ENCODE measurements at regions not wholly inside any gene's neighbourhood (a gene's known extent, or its start where the extent isn't known, plus 50 kb on each side); places are given as distances from the start of the nearest gene placed in this dataset.

DNA sequence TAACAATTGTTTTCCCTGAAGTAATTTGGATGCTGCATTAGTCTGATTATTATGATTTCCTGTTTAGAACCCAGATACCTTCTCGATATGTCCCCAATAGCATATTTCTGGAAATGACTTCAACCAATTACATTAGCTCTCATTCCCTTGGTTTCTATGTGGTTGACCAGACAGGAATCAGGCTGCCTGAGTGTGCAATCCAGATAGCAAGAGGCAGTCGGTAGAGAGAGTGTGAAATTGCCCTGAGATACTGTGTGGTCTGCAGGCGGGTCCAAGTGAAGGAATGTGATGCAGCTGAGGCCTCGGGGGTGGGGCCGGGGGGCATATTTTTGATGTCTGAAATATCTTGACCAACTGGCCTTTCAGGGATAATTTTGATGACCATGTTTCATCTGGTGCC lies 143.9 kb upstream of the ITGA6 start:
- no peak for TF ChIP-seq CTCF (IDR thresholded peaks at IDR 0.05; ENCODE audit: insufficient read depth, low read depth, low read length, missing control alignments)
- H3K4me3 ChIP-seq (ENCODE audit: low read length), result no peak overlapping the region
- DNase-seq (ENCODE audit: low read depth), result no peak

DNA sequence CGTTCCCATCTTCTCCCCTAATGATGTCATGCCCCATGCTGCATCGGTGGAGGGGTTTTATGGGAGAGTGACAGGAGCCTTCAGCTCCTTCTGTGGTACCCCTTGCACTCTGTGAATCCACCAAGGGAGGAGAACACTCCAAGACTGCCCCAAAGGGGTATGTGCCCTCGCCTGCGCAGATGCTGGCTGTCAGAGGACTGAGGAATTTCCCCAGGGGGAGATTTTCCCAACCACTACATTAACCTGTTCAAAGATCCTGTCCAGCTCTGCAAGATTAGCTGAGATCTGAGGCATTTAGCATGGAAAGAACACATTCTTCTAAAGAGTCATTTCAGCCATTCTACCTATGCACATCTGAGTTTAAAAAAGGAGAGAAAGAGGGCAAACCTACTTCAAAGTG lies 143.2 kb upstream of the ITGA6 start:
- TF ChIP-seq CTCF (IDR thresholded peaks at IDR 0.05; ENCODE audit: insufficient read depth, low read depth, low read length, missing control alignments), result no peak
- DNase-seq (ENCODE audit: low read depth), result no peak
- no peak overlapping the region for H3K4me3 ChIP-seq (ENCODE audit: low read length)

DNA sequence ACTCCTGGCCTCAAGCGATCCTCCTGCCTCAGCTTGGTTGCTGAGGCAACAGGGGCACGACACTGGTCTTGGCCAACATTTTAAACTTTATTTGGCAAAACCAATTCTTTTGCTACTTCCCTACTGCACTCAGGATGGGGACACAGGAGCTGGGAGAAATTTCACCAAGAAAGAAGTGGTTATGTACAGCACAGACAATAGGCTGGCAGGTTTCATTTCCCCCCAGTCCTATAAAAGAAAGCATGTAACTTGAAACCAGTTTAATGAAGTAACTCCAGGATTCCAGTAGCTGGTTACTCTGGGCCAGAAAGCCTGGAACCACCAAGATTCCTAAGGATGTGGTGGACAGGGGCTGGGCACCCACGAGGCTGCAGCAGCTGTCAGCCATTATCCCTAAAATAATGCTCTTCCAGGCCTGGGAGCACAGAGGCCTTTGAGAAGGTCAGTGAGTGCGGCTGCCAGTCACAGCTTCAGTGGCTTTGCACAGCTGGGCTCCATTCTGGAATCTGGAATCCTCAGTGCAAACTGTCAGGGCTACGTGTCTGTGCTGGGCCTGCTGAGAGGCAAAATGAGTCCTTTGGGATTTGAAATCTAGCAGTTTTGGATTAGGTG lies 142.3 kb upstream of the ITGA6 start:
- DNase-seq (ENCODE audit: low read depth), result no peak
- no peak overlapping the region for H3K4me3 ChIP-seq (ENCODE audit: low read length)
- TF ChIP-seq CTCF (IDR thresholded peaks at IDR 0.05; ENCODE audit: insufficient read depth, low read depth, low read length, missing control alignments), result no peak

- no peak for TF ChIP-seq CTCF (IDR thresholded peaks at IDR 0.05; ENCODE audit: insufficient read depth, low read depth, low read length, missing control alignments)
- H3K4me3 ChIP-seq (ENCODE audit: low read length), result no peak overlapping the region
- no peak for DNase-seq (ENCODE audit: low read depth)
These were observed 141.6 kb upstream of the ITGA6 start for GRCh38 chr2:172285760-172286159.

- no peak overlapping the region for H3K4me3 ChIP-seq (ENCODE audit: low read length)
- no peak for DNase-seq (ENCODE audit: low read depth)
- no peak for TF ChIP-seq CTCF (IDR thresholded peaks at IDR 0.05; ENCODE audit: insufficient read depth, low read depth, low read length, missing control alignments)
These were observed 140.2 kb upstream of the ITGA6 start for GRCh38 chr2:172287190-172287589.

DNA sequence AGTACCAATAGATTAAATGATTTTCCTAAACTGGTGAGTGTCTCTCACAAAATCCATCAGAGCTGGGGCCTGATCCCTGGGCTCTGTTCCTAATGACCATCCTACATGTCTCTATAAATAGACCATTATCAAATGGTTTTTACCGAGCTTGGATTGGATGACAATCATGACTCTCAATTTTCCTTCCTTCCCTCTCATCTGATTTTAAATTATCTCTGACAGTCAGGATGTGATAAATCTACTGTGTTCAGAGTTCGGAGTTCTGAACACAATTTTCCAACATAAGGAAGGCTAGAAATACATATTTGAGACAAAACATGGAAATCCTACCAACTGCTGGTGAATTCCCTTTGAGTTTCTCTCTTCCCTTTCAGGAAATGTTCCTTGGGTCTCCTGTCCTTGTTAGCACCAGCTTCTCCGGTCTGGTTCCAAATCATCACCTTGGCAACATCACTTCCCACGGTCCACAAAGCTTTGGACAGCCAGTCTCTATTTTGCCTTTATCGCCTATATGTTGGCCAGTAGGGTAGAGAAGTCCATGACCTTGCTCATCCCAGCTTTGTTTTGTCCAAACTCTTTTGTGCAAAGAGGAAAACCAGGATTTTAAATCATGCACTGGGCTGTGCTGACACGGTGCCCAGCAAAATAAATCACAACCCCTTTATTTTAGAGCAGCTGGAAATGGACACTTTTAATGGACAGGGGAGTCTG lies 139.6 kb upstream of the ITGA6 start:
- no peak for DNase-seq (ENCODE audit: low read depth)
- no peak overlapping the region for H3K4me3 ChIP-seq (ENCODE audit: low read length)
- no peak for TF ChIP-seq CTCF (IDR thresholded peaks at IDR 0.05; ENCODE audit: insufficient read depth, low read depth, low read length, missing control alignments)

- no peak for TF ChIP-seq CTCF (IDR thresholded peaks at IDR 0.05; ENCODE audit: insufficient read depth, low read depth, low read length, missing control alignments)
- DNase-seq (ENCODE audit: low read depth), result peak; percentile 92
- H3K4me3 ChIP-seq (ENCODE audit: low read length), result no peak overlapping the region
These were observed 138.8 kb upstream of the ITGA6 start for GRCh38 chr2:172288603-172289002.
